ENCODE measurements at regions not wholly inside any gene's neighbourhood (a gene's known extent, or its start where the extent isn't known, plus 50 kb on each side); places are given as distances from the start of the nearest gene placed in this dataset.

DNA sequence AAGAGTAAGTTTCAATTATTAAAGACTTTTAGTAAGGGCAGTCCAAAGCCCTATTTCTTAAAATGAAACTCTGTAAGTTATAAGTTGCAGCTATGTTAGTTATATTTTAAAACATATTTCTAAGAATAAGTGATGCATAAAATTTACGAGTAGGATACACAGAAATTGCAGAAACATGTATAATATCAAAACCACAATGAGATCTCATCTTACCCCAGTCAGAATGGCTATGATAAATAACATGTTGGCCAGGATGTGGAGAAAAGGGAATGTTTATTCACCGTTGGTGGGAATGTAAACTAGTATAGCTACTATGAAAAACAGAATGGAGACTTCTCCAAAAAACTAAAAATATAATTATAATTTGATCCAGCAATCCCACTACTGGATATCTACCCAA, 201.2 kb downstream of the CBLN2 start:
- WGBS = 54% methylated on average over 2 of the region's 2 CpGs
- Histone ChIP-seq H3K36me3 (no peaks in the 10 kb centered on the region), H3K27ac (no peak overlapping the region), H3K4me3 (no peak overlapping the region), H3K9me3 (no peaks in the 10 kb centered on the region), H3K27me3 (no peaks in the 10 kb centered on the region), H3K4me1 (no peaks in the 10 kb centered on the region)
- no peak for DNase-seq (ENCODE audit: low spot score in 2 of 2)
- TF ChIP-seq, protein P1, sequence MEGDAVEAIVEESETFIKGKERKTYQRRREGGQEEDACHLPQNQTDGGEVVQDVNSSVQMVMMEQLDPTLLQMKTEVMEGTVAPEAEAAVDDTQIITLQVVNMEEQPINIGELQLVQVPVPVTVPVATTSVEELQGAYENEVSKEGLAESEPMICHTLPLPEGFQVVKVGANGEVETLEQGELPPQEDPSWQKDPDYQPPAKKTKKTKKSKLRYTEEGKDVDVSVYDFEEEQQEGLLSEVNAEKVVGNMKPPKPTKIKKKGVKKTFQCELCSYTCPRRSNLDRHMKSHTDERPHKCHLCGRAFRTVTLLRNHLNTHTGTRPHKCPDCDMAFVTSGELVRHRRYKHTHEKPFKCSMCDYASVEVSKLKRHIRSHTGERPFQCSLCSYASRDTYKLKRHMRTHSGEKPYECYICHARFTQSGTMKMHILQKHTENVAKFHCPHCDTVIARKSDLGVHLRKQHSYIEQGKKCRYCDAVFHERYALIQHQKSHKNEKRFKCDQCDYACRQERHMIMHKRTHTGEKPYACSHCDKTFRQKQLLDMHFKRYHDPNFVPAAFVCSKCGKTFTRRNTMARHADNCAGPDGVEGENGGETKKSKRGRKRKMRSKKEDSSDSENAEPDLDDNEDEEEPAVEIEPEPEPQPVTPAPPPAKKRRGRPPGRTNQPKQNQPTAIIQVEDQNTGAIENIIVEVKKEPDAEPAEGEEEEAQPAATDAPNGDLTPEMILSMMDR (IDR thresholded peaks at IDR 0.05) = no peak
- TF ChIP-seq POLR2AphosphoS5 (IDR thresholded peaks at IDR 0.05) (no peak), POLR2A (IDR thresholded peaks at IDR 0.05) (no peak), EP300 (IDR thresholded peaks at IDR 0.05) (no peak)

DNA sequence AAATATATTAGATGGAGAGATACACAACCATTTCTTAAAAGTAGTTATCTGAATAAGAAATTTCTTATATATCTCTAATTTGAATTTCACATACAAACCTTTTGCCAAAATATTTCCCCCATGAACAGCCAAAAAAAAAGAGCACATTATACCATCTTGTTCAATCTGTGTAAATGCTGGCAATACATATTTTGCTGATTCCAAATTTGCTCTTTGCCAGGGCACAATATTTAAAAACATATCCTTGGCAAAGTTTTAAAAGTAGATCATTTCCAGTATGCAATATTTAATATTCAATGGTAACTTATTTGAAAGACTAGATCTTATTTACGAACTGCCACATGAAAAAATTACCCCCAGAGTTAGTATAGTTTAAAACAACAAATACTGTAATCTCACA, 204.2 kb downstream of the CBLN2 start:
- no peak for DNase-seq (ENCODE audit: low spot score in 2 of 2)
- H3K4me1 ChIP-seq = no peaks in the 10 kb centered on the region
- H3K4me3 ChIP-seq = no peak overlapping the region
- WGBS = 62% methylated on average over 1 of the region's 1 CpG
- H3K27me3 ChIP-seq = no peaks in the 10 kb centered on the region
- H3K9me3 ChIP-seq = no peaks in the 10 kb centered on the region
- H3K36me3 ChIP-seq = no peaks in the 10 kb centered on the region
- H3K27ac ChIP-seq = no peak overlapping the region
- TF ChIP-seq, protein P1 (IDR thresholded peaks at IDR 0.05) = no peak
- TF ChIP-seq POLR2AphosphoS5 (IDR thresholded peaks at IDR 0.05) (no peak), EP300 (IDR thresholded peaks at IDR 0.05) (no peak), POLR2A (IDR thresholded peaks at IDR 0.05) (no peak)

DNA sequence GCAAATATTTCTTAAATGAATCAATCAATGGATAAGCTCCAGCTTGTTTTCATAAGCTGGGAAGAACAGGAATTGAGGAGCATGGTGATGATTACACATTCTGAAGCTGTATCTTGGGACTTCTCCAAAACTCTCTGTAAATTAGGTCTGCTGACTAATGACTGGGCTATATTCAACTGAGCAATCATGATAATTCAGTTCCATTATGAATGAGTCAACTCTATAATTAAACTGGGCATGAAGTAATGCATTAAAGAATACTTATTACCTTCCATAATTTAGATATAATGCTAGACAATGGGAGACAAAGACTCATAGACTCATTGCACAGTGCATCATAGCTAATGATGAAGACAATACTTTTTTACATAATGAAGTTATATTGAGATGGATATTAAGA, 207.4 kb downstream of the CBLN2 start:
- no peaks in the 10 kb centered on the region for H3K27me3 ChIP-seq
- H3K36me3 ChIP-seq = no peaks in the 10 kb centered on the region
- no peak overlapping the region for H3K27ac ChIP-seq
- no peaks in the 10 kb centered on the region for H3K9me3 ChIP-seq
- no peak overlapping the region for H3K4me3 ChIP-seq
- DNase-seq (ENCODE audit: low spot score in 2 of 2) = no peak
- TF ChIP-seq POLR2AphosphoS5 (IDR thresholded peaks at IDR 0.05) (no peak), POLR2A (IDR thresholded peaks at IDR 0.05) (no peak), EP300 (IDR thresholded peaks at IDR 0.05) (no peak)
- TF ChIP-seq, protein P1 (IDR thresholded peaks at IDR 0.05) = no peak
- H3K4me1 ChIP-seq = no peaks in the 10 kb centered on the region

GRCh38 chr18:72329533-72329932, 214.6 kb downstream of the CBLN2 start:
- 54% methylated on average over 2 of the region's 2 CpGs for WGBS
- no peak overlapping the region for H3K27ac ChIP-seq
- H3K9me3 ChIP-seq = no peaks in the 10 kb centered on the region
- no peak for TF ChIP-seq POLR2A (IDR thresholded peaks at IDR 0.05)
- TF ChIP-seq, protein P1 (IDR thresholded peaks at IDR 0.05) = no peak
- no peak for TF ChIP-seq EP300 (IDR thresholded peaks at IDR 0.05)
- no peak for TF ChIP-seq POLR2AphosphoS5 (IDR thresholded peaks at IDR 0.05)
- H3K4me3 ChIP-seq = no peak overlapping the region
- H3K4me1 ChIP-seq = no peaks in the 10 kb centered on the region
- H3K36me3 ChIP-seq = no peaks in the 10 kb centered on the region
- no peaks in the 10 kb centered on the region for H3K27me3 ChIP-seq
- no peak for DNase-seq (ENCODE audit: low spot score in 2 of 2)

- Histone ChIP-seq H3K27ac (no peak overlapping the region), H3K9me3 (no peaks in the 10 kb centered on the region), H3K27me3 (no peaks in the 10 kb centered on the region), H3K4me1 (no peaks in the 10 kb centered on the region), H3K4me3 (no peak overlapping the region), H3K36me3 (no peaks in the 10 kb centered on the region)
- TF ChIP-seq POLR2A (IDR thresholded peaks at IDR 0.05) = no peak
- WGBS = 60% methylated on average over 5 of the region's 5 CpGs
- DNase-seq (ENCODE audit: low spot score in 2 of 2) = no peak
These were observed 218.8 kb downstream of the CBLN2 start for GRCh38 chr18:72325307-72325706.

GRCh38 chr18:72324677-72325076, 219.5 kb downstream of the CBLN2 start:
- TF ChIP-seq, protein P1 (IDR thresholded peaks at IDR 0.05) = no peak
- TF ChIP-seq POLR2A (IDR thresholded peaks at IDR 0.05) (no peak), POLR2AphosphoS5 (IDR thresholded peaks at IDR 0.05) (no peak), EP300 (IDR thresholded peaks at IDR 0.05) (no peak)
- Histone ChIP-seq H3K27me3 (no peaks in the 10 kb centered on the region), H3K4me3 (no peak overlapping the region), H3K4me1 (no peaks in the 10 kb centered on the region), H3K36me3 (no peaks in the 10 kb centered on the region), H3K9me3 (no peaks in the 10 kb centered on the region), H3K27ac (no peak overlapping the region)
- no peak for DNase-seq (ENCODE audit: low spot score in 2 of 2)
- 77% methylated on average over 4 of the region's 4 CpGs for WGBS

Data from suprapubic skin (tissue), 4 donors.